ENCODE measurements at regions not wholly inside any gene's neighbourhood (a gene's known extent, or its start where the extent isn't known, plus 50 kb on each side); places are given as distances from the start of the nearest gene placed in this dataset.

GRCh38 chr12:90899456-90900182, 55.4 kb downstream of the CCER1 start:
- intact Hi-C loops (cut with DNase I), result no loop called here
- Histone ChIP-seq H3K36me3 (no peaks in the 10 kb centered on the region), H3K27ac (no peak overlapping the region), H3K27me3 (no peaks in the 10 kb centered on the region), H3K4me1 (no peaks in the 10 kb centered on the region), H3K9me3 (no peaks in the 10 kb centered on the region), H3K4me3 (replicated peaks in 1 of 3) (no peak overlapping the region)
- DNase-seq, result no peak
- 69 to 78% methylated on average over 4 of the region's 4 CpGs for WGBS, 2 donors
- TF ChIP-seq CTCF (IDR thresholded peaks at IDR 0.05) (no peak), POLR2A (IDR thresholded peaks at IDR 0.05) (no peak)

DNA sequence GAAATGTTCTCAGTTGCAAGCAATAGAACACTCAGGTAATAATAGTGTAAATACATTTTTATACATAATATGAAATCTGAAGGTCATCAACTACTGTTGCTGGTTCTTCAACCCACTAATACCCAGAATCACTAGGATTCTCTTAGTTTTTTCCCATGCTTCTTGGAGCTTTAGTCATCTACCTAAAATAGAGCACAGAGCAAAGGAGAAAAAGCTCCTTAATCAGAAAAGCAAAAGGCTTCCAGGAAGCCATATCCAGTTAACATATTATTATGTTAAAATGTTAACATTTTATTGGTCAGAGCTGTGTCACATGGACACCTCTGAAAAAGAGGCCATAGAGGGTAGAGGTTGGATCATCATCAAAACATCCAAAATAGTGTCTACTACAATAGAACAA, 57.0 kb downstream of the CCER1 start:
- H3K9me3 ChIP-seq, result no peaks in the 10 kb centered on the region
- H3K4me1 ChIP-seq, result no peaks in the 10 kb centered on the region
- no peak overlapping the region for H3K27ac ChIP-seq
- no peaks in the 10 kb centered on the region for H3K36me3 ChIP-seq
- no peak overlapping the region for H3K4me3 ChIP-seq (replicated peaks in 1 of 3)
- no peaks in the 10 kb centered on the region for H3K27me3 ChIP-seq
- TF ChIP-seq POLR2A (IDR thresholded peaks at IDR 0.05) (no peak), CTCF (IDR thresholded peaks at IDR 0.05) (no peak)
- intact Hi-C loops (cut with DNase I), result no loop called here
- no peak for DNase-seq

DNA sequence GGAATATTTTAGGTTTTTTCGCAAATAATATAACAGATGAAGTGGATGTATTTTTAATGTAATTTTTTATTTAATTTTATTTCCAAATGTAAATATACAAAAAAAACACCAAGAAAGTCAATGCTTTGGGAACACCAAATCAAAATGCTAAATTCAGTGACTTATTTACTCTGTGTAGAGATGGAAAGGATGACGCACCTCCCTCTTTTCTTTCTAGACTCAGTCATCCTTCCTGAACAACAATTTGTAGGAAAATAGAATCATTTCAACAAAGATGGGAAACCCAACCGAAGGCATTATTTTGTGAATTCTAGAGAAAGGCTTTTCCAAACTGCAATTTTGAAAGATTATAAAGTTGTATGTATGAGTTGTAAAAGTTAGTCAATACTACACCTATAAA, 57.7 kb downstream of the CCER1 start:
- Histone ChIP-seq H3K4me1 (no peaks in the 10 kb centered on the region), H3K36me3 (no peaks in the 10 kb centered on the region), H3K27ac (no peak overlapping the region), H3K9me3 (no peaks in the 10 kb centered on the region), H3K27me3 (no peaks in the 10 kb centered on the region), H3K4me3 (replicated peaks in 1 of 3) (no peak overlapping the region)
- no peak for TF ChIP-seq CTCF (IDR thresholded peaks at IDR 0.05)
- TF ChIP-seq POLR2A (IDR thresholded peaks at IDR 0.05), result no peak
- intact Hi-C loops (cut with DNase I), result no loop called here
- WGBS, 2 donors, result 93 to 94% methylated on average over 3 of the region's 3 CpGs
- DNase-seq, result no peak

DNA sequence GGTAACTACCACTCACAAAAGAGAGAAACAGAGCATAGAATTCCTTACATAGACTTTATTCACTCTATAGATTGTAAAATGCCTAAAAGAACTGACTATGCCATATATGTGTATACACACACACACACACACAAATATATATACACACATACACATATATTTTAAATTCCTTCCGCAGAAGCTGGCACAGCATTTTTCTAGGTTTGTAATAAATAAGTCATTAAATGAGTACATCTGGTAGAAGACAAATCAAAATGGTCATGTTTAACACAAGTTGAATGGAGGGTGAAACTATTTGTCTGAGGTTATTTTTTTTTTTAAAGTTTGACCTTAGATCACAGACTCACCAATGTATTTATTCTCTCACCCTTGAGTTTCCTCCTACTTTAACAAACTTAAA, 58.2 kb downstream of the CCER1 start:
- TF ChIP-seq POLR2A (IDR thresholded peaks at IDR 0.05) (no peak), CTCF (IDR thresholded peaks at IDR 0.05) (no peak)
- WGBS, 2 donors, result 96 to 98% methylated on average over 1 of the region's 1 CpG
- Histone ChIP-seq H3K27ac (no peak overlapping the region), H3K4me1 (no peaks in the 10 kb centered on the region), H3K36me3 (no peaks in the 10 kb centered on the region), H3K9me3 (no peaks in the 10 kb centered on the region), H3K27me3 (no peaks in the 10 kb centered on the region), H3K4me3 (replicated peaks in 1 of 3) (no peak overlapping the region)
- intact Hi-C loops (cut with DNase I), result no loop called here
- DNase-seq, result no peak

DNA sequence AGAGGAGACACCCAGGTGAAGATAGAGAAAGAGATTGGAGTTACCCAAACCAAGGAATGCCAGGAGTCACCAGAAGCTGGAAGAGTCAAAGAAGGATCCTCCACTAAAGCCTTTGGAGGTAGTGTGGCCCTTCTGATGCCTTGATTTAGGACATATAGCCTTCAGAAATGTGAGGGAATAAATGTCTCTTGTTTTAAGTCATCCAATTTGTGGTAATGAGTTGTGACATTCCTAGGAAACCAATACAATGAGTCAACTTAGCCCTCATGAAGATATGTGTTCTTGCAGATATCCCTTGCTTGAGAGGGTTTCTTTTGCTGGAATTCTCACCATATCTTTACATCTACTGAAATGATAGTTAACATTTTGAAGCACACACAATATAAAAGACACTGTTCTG, 58.8 kb downstream of the CCER1 start:
- intact Hi-C loops (cut with DNase I), result no loop called here
- no peak overlapping the region for H3K27ac ChIP-seq
- no peaks in the 10 kb centered on the region for H3K36me3 ChIP-seq
- DNase-seq, result no peak
- no peaks in the 10 kb centered on the region for H3K27me3 ChIP-seq
- no peaks in the 10 kb centered on the region for H3K4me1 ChIP-seq
- no peaks in the 10 kb centered on the region for H3K9me3 ChIP-seq
- TF ChIP-seq POLR2A (IDR thresholded peaks at IDR 0.05), result no peak
- TF ChIP-seq CTCF (IDR thresholded peaks at IDR 0.05), result no peak
- no peak overlapping the region for H3K4me3 ChIP-seq (replicated peaks in 1 of 3)

Data from thyroid gland (tissue), 4 donors.